Forelimb muscle (tissue), 1 donor: ENCODE measurements at regions not wholly inside any gene's neighbourhood (a gene's known extent, or its start where the extent isn't known, plus 50 kb on each side); places are given as distances from the start of the nearest gene placed in this dataset.

ENCODE experiments used
- DNase-seq: peaks from one replicate; pipeline ENCODE4 v3.0.0-alpha.2; 2013; ENCODE audit warnings: low read depth

DNA sequence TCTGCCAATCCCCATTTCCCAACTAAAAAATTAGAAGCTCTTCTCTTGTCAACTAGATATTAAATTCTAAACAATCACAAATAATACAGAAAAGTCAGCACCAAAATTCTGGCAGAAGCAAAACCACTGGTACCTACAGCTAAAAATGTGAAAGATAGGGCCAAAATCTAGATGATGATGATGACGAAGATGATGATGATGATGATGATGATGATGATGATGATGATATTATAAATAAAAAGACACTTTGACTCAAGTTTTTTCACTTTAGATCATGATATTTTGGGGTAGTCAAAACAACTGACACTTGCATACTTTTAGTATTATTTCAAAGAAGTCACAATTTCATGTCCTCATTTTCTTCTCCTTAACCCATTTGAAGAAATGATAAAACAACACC lies 470.1 kb upstream of the NR2F2 start:
- no peak for DNase-seq

DNA sequence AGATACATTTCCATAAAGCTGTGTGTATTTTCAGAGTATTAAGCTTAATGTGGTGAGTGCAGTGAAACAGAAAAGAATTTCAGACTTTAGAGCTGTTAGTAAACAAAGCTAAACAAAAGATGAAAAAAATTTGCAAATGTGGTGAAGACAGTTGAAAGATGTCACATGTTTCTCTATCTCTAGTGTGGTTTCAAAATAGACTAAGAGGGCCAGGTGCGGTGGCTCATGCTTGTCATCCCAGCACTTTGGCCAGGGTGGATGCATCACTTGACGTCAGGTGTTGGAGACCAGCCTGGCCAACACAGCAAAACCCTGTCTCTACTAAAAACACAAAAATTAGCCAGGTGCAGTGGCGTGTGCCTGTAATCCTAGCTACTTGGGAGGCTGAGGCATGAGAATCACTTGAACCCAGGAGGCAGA lies 466.0 kb upstream of the NR2F2 start:
- DNase-seq = no peak

DNA sequence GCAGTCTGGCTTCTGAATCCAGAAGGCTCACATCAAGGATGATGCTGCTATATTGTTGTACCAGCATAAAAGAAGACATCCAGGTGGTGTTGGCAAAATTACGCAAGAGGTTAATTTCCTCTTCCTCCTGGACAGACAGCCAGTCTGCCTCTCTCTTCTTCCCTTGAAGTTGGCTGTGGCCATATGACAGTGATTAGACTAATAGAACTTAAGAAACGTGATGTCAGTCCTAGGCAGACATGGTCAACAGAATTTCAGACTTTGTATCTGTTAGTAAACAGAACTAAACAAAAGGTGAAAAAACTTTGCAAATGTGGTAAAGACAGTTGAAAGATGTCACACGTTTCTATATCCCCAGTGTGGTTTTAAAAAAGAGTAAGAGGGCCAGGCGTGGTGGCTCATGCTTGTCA lies 465.2 kb upstream of the NR2F2 start:
- no peak for DNase-seq

DNA sequence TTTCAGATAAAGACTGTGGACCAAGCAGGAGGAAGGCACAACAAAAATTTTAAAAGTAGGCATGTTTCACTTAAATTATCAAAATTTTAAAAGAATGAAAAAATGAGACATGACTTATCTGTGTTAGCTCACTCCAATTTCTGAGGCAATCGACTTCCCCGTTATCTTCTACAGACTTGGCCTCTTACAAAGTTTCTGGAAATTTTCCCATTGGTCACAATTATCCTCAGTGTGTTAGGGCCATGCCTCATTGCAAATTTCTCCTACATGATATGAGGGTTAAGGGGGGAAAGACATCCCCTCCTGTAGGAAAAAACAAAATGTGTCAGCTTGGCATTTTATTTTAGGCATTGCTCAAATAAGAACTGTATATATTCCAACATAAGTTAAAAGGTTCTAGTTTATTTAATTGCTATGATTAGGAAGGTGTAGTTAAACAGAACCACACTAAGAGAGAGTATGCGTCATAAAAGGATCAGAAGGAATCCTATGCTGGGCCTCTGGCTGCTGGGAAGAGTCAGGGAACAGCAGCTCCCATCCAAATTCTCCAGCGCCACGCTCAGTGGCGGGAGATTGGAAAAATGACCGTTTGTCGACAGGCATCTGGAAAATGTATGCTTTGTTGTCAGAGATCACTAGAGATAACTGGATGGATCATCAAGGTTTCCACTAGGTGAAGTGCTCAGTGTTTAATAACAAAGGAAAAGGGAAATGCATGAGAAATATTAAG lies 463.6 kb upstream of the NR2F2 start:
- DNase-seq = no peak

DNA sequence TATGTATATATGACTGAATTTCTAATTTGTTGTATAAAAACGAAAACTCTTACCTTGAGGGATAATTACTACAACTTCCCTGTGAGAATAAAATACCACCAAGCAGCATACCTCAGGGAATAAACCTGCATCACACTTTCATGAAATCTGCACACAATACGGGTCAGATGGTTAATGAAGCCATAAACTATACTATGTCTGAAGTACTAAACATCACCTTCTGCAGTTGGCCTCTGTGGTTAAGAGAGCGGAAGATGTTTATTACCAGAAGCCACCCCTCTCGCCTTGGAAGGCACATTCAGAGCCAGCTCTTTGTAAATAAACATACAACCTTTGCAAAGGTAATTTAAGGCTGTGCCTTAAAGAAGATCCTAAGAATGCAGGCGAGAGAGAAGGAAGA lies 462.1 kb upstream of the NR2F2 start:
- DNase-seq = no peak

DNA sequence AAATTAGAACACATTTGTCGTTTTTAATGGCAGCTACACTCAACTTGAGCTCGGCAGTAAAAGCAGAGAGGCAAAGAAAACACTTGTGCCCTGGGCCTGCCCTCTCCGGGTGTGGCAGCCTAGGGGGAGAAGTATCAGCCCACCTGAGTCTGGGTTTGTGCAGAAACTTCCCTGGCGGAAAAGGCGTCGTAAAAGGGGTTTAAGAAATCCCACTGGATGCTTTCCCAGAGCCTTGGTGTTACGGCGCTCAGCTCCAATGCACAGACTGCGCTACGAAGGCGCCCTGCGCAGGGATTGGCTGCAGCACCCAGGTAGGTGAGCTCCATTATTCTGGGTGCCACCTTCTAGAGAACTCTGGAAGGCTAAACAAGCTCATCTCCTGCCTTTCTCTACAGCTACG lies 461.5 kb upstream of the NR2F2 start:
- DNase-seq = no peak

DNA sequence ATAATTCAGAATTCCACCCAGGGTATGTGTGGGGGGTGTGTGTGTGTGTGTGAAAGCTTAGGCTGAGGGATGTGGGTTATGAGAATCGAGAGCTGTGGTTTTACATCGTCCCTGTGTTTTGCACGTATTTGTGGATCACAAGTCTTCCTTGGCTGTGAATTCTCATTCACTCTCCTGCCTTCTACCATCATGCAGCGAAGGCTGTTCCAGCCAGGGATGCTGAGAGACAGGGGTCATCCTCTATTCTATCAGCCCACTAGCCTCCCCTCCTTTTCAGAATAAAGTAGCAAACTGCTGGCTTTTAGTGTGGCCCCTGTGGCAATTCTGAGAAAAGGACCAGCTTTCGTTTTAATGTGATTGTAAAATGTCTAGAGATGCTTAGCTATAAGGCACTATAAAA lies 460.6 kb upstream of the NR2F2 start:
- DNase-seq = no peak

DNA sequence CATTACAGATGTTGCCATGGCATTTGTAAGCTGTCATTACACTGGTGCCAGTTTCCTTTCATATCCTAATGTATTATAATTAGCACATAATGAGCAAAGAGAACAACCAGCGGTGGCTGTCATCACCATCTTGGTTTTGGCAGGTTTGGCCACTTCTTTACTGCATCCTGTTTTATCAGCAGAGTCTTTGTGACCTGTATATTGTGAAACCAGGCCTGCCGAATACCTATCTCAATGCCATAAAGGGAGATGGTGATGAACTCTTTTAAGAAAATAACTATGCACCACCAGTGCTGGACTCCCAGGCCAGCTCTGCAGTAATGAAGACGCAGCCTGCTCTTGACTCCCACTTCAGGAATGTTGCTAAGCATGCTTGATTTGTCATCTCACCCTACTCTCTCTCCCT lies 458.1 kb upstream of the NR2F2 start:
- no peak for DNase-seq

DNA sequence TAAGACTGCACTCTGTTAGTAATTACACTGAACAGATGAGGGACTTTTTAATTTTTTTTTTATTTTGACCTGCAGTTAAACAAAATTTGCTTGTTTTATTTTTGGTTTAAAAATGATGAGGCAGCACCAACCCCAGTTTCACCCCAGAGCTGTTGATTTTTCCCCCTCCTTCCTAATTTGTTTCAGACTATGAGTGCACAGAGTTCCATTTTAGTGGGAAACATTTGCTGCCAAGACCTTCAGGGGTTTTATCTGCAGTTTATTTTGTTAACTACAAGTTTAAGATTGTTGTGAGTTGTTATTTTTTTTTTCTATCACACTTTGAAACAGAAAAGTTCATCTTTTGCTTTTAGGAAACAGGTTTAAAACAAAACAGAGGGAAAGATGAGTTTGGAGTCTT lies 455.9 kb upstream of the NR2F2 start:
- no peak for DNase-seq

DNA sequence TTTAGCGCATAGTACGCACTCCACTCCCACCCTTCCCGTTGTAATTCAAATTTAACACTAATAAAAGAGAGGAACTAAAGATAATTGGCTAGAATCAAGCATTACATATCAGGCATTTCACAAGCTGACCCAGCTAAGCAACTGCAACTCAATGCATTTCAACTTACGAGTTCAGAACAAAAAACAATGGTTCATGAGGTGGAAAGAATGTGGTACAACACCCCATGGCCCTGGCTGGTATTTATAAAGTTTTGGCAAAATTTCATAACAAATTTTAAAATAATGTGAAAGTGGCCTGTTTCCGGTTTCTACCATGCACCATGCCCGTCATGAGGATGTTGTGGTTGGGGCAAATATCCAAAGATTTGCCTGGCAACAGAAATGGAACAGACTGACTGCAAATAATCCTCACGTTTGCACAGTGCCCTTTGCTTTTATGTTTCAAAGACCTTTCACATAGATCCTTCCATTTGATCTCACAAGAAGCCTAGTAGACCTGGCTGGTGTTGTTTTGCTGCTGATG lies 455.3 kb upstream of the NR2F2 start:
- DNase-seq = no peak

DNA sequence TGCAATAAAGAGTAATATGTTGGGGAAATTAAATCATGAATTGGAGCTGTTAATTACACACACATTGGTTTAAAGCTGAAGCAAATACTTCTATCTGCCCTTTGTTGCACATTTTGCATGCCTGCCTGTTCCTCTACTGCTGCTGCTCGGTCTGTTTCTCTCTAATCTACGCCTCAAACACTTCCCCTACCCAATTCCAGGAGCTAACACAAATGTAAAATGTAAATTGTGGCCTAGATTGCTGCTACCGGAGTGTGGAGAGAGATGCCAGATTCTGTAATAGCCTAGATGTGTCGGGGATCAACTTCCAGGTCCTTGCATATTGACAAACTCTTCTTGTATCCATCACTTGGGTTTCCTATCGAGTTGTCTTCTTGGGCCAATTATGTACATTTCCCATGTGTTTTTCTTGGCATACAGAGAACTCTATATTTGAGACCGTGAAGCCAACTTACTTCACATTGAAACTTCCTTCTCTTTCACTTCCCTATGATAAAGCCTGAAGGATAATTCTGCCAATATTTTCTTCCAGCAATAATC lies 450.4 kb upstream of the NR2F2 start:
- DNase-seq = no peak

DNA sequence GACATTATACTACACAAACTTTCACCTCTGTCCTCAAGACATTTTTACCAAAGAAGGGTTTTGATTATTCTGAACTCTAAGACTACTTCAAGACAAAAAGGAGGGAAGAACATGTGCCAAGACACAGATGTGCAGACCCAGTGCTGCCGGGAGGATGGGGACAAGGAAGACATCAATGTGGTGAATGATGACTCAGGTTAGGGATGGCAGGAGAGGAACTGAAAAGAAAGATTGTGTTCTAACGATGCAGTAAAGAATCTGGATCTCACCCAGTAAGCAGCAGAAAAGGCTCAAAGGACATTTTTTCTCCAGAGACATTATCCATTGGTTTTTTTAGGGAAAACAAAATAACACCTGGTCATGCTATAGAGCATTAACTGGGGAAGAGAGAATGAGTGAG lies 449.9 kb upstream of the NR2F2 start:
- no peak for DNase-seq

DNA sequence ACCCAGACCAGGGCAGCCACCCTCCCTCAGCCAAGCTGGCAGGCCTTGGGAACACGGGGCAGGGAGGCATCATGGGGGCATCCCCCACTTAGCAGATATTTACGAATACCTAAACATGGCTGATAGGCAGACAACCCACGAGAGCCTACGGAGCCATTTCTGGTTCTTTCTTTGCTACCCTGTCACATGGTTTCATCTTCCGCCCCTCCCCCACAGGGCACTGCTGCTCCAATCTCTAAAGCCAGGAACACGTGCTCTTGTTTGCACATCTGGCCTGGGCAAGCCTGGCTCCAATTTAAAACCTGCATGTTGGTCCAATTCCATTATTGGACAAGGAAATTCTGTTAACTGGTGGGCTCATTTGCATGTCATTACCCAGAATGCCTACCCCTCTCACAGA lies 447.4 kb upstream of the NR2F2 start:
- no peak for DNase-seq

DNA sequence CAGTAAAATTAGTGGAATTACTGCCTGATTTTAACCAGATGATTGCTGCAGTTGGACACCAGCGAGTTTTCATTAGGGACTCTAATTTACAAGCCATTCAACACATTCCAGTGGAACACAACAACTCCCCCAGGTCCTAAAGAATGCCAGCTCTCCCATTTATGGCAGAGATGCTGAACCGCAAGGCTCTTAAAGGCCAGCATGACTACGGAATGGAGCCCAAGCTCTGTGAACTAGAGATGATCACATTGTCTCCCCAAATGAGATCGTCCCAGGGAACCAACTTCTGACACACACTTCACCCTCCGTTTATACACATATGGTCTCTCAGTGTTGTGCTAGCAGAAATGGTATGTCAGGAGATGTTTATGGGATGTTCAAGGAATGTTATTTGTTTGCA lies 446.2 kb upstream of the NR2F2 start:
- no peak for DNase-seq

DNA sequence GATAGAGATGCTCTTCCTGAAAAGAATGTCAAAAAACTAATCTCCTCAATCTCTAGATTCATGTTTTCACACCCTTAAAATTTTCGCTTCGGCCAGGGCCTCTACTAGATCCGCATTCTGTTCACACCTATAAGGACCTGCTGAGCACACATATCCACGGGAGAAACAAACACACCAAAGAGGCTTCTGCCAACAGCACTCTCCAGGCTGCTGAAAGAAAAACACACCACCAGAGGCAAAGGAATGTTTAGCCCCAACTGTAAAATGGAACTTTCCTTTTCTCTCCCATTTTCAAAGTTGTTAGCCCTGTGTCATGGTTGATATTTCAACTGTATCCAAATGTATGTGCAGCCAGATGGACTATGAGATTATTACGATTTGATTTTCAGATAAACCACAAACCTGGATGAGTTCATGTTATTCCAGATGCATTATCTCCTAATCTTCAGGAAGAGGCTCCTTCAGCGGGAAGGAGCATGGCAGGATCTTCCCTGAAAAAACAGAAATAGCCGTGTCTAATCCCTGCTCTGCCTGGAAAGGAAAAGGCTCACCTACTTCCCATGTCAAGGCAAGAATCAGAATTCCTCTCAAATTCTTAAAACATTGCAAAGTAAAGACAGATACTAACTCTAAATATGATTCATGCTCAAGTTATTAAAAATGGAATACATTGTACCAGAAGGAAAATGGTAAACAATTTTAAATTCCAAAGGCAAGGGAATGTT lies 442.7 kb upstream of the NR2F2 start:
- no peak for DNase-seq

DNA sequence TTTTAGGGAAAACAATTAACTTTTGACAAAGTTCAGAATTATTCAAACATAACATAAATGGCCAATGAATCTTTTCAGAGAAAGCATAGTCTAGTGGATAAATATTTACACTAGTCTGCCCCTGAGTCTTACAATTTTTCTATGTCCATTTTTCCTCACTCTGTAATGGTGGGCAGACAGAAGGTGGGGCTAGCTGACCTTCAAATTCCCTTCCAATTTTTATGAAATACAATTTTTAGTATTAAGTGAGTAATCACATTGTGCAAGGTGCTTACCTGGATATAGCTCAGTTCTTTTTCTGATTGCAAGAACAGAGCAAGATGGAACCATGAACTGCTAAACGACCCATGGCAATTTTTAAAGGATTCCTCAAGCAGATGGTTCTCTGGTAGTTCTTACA lies 441.7 kb upstream of the NR2F2 start:
- no peak for DNase-seq

DNA sequence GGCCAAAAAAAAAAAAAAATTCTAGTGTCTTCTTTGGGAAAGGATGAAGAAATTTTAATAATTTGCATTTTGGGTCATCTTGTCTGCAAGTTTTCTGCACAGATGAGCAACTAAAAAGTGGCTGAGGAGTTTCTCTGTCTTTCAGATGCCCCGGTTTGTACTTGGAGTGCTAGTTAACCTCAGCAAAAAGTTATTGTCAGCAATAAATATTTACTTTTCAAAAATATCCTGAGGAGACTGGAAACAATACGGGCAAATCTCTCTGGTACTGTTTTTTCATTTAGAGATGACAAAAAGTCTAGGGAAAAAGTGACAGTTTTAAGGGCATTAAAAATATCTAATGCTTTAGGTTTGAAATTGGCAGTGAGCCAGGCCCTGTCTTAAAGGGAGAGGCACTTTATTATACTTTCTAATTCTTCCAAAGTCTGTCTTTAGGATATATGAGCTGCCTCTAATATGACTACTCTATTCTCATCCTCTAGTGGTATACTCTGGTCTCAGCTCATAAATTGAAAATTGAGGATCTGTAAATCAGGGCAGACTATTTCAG lies 436.0 kb upstream of the NR2F2 start:
- no peak for DNase-seq

DNA sequence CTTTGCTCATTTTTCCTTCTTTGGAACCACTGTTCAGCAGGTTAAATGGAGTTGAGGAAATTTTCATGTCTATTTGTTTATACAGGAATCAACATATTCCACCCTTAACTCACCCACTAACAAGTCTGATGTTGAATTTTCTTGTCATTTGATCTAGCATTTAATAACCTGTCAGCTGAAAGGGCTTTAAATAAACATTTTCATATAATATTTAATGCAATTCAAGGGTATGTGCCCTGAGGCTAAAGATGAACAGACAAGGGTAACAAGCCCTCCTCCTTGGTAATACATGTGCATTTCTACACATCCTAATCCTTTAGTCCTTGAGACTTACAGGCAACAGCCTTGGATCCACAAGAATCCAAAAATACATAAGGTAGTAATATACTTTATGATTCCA lies 435.0 kb upstream of the NR2F2 start:
- no peak for DNase-seq

DNA sequence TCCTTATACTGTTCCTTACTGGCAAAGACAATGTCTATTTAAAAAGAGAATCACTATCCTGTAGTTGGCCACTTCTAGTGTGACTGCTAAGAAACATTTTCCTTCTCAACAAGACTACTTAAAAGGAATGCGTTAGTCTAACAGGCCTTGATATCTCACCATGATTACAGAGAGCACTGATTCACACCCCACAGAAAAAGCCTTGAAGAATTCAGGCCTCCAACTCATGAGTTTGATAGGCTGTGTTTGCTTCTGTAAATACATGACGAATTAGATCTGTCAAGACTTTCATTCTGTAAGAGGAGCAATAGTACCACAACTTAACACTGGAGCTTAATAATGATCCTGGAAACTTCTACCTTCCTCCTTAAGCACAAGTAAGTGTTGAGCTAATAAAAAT lies 432.8 kb upstream of the NR2F2 start:
- DNase-seq = no peak

DNA sequence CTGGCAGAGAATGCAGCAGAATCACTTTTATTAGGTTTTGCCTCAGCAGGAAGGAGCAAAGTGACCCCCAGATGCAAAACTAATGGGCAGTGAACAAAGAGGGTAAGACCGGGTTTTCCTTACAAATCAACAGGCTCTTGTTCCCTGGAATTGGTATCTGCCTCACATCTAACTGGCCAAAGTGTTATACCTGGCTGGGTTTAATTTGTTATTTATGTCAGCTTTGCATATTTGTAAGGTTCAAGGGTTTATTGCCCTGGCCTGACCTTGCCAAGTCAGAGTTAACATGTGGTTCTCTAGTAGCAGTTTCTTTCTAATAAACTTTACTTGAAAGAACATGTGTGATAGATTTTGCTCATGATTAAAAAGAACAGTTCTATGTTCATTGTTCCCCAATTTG lies 431.7 kb upstream of the NR2F2 start:
- DNase-seq = no peak

DNA sequence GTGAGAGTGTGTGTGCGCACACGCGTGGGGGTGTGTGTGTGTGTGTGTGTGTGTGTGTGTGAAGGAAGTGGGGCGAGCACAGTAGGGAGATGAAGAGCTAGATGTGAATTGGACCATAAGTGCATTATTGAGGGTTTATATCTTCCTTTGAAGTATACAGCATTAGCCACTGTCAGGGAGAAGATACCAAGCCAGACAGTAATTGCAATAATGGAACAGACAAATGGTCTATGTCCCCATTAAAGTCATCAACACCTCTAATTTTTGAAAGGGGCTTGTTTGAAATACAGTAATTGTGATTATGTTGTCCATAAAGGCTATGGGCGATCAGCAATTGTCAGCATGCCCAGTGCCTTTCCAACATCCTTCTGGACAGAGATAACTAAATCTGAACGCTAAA lies 429.2 kb upstream of the NR2F2 start:
- no peak for DNase-seq

DNA sequence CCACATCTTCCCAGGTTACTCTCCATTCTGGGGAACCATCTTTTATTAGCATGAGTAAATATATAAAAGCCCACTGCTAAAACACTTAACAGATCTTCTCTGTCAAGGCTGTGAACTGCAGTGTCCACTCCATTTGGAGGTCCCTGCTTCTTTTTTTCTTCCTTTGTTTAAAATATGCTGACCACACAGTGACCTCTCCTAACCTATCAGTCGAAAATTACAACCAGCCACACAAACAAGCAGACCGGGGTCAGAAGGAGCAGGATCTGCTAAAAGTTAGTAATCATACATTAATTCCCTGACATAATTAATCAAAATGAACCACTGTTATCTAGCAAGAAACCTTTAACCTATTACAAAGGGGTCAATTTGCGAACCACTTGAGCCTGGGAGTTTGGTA lies 427.9 kb upstream of the NR2F2 start:
- DNase-seq = no peak

DNA sequence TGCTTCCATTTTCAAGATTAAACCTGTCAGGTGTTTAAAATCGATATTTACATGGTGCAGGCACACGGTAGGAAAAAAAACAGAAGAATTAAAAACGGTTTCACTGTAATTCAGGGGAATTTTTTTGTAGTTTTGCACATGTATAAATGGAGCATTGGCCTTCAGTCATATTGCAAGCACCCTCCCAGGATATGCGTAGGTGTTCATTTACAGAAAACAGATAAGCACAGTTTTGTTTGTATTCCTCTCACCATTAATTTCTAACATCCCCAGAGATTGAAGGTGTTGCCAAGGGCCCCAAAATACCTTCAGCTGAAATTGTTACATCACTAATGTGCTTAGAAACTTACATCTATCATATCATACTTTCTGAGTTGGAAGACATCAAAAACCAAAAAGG lies 427.1 kb upstream of the NR2F2 start:
- DNase-seq = no peak
